ENCODE measurements at regions not wholly inside any gene's neighbourhood (a gene's known extent, or its start where the extent isn't known, plus 50 kb on each side); places are given as distances from the start of the nearest gene placed in this dataset.

GRCh38 chrX:17984415-17984814 is 123.3 kb upstream of the RAI2 start (continued):
- no peak for TF ChIP-seq ZNF407 (IDR thresholded peaks at IDR 0.05; ENCODE audit: low read depth)
- TF ChIP-seq ZNF766 (CRISPR knock-in tag; conservative IDR thresholded peaks at IDR 0.05) = no peak
- no peak for TF ChIP-seq ZNF41 (CRISPR knock-in tag; conservative IDR thresholded peaks at IDR 0.05)

- no peak for TF ChIP-seq CHD2 (IDR thresholded peaks at IDR 0.05; ENCODE audit: low read depth, low read length)
- TF ChIP-seq POLR3G (IDR thresholded peaks at IDR 0.05; ENCODE audit: extremely low read depth, insufficient read length, insufficient replicate concordance) = no peak
- TF ChIP-seq VEZF1 (CRISPR knock-in tag; IDR thresholded peaks at IDR 0.05) = no peak
- no peak for TF ChIP-seq CBX5 (IDR thresholded peaks at IDR 0.05; ENCODE audit: borderline replicate concordance, low read depth)
- peak; percentile 82; the same call in 1 of the 2 replicates for TF ChIP-seq ZNF12 (CRISPR knock-in tag; IDR thresholded peaks at IDR 0.05)
- in situ Hi-C loops (cut with MboI) (no loop called here), intact Hi-C loops (cut with micrococcal nuclease) (no loop called here)
- Histone ChIP-seq H2AFZ (ENCODE audit: low read depth, low read length) (no peak overlapping the region), H3K9me1 (ENCODE audit: control insufficient read depth, insufficient read depth, low read length) (no peaks in the 10 kb centered on the region), H3K9me3 (replicated peaks; ENCODE audit: control insufficient read depth, insufficient read depth, low read depth, low read length) (no peaks in the 10 kb centered on the region), H3K4me2 (ENCODE audit: insufficient read depth, low read length) (no peak overlapping the region), H3K9ac (ENCODE audit: insufficient read depth in 1 of 2, low read depth in 2 of 2, low read length in 2 of 2) (no peak overlapping the region), H3K4me1 (replicated peaks in 1 of 2; ENCODE audit: control insufficient read depth in 2 of 2, insufficient read depth in 2 of 2, low read length in 2 of 2) (no peaks in the 10 kb centered on the region), H3K4me3 (no peak overlapping the region), H3K27ac (ENCODE audit: extremely low read depth, low read depth, low read length) (no peak overlapping the region), H4K20me1 (replicated peaks; ENCODE audit: control insufficient read depth, insufficient read depth, low read length) (no peaks in the 10 kb centered on the region), H3K36me3 (ENCODE audit: control insufficient read depth, insufficient read depth, low read length) (no peaks in the 10 kb centered on the region), H3K27me3 (ENCODE audit: control insufficient read depth in 2 of 2, insufficient read depth in 2 of 2, low read length in 2 of 2) (peaks cover 0 to 5% of the 10 kb centered on the region in 2 experiments; a peak in 1 of 5 replicates), H3K79me2 (ENCODE audit: control insufficient read depth, insufficient read depth, low read length) (no peaks in the 10 kb centered on the region)
- DNase-seq (ENCODE audit: extremely low read depth in 1 of 4, low spot score in 3 of 4) (no peak), ATAC-seq (no peak), FAIRE-seq (no peak)
- 0% methylated on average over 1 of the region's 1 CpG for WGBS (ENCODE audit: insufficient coverage, low coverage, missing lambda C conversion rate)
- BruUV-seq (replicated peaks) = no TSS peak
- CTCF ChIA-PET (ENCODE audit: low intra/inter-chr PET ratio) = no interaction called here
- POLR2A ChIA-PET = interaction anchor here (0.5 kb wide), 1 partner anchor 33 kb away, joined by 3 read pairs; no protein-coding TSS in a partner anchor
Observed at GRCh38 chrX:17983389-17983788, 122.3 kb upstream of the RAI2 start.

Measured in K562 (cell line).